ENCODE measurements at regions not wholly inside any gene's neighbourhood (a gene's known extent, or its start where the extent isn't known, plus 50 kb on each side); places are given as distances from the start of the nearest gene placed in this dataset.
"Not testable (repeated sequence)": the region's sequence is repeated elsewhere in the genome, so short reads cannot be mapped to it uniquely, and the experiment has no call there.

DNA sequence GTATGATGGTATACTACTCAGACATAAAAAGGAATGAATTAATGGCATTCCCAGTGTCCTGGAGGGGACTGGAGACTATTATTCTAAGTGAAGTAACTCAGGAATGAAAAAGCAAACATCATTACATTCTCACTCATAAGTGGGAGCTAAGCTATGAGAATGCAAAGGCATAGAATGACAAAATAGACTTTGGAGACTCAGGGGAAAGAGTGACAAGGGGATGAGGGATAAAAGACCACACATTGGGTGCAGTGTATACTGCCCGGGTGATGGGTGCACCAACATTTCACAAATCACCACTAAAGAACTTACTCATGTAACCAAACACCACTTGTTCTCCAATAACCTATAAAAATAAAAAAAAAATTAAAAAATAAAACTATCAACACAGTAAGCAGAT lies 587.3 kb upstream of the RGMB start:
- H3K27ac Mint-ChIP-seq = no peak overlapping the region
- H3K36me3 Mint-ChIP-seq (ENCODE audit: insufficient read depth) = no peaks in the 10 kb centered on the region
- no peaks in the 10 kb centered on the region for H3K4me1 Mint-ChIP-seq (ENCODE audit: low read depth in 2 of 2)
- DNase-seq (no peak), ATAC-seq (replicated peaks) (no peak)
- peaks cover 5 to 11% of the 10 kb centered on the region in 2 donors for H3K9me3 Mint-ChIP-seq
- H3K27me3 Mint-ChIP-seq = no peaks in the 10 kb centered on the region
- no peak overlapping the region for H3K4me3 Mint-ChIP-seq

DNA sequence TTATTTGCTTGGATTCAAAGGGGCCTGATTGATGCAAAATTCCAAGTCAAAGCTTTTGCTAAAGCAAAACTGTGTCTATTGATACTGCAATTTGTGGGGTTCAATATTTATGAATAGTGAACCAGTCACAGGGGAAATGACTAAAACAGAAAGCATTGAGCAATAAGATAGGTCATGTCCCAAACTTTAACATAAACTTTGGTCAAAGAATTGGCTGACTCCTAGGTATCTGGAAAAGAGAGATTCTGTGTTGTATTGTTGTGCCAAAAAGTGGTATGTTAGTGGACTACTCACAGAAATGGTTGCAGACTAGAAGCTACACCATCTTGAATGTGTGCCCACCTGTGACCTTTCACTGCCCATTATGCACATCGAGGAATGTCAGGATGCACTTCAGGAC lies 585.5 kb upstream of the RGMB start:
- ATAC-seq (replicated peaks) = no peak
- Mint-ChIP-seq H3K27me3 (no peaks in the 10 kb centered on the region), H3K4me3 (no peak overlapping the region), H3K36me3 (ENCODE audit: insufficient read depth) (no peaks in the 10 kb centered on the region), H3K27ac (no peak overlapping the region), H3K9me3 (peaks cover 3 to 13% of the 10 kb centered on the region in 2 donors), H3K4me1 (ENCODE audit: low read depth in 2 of 2) (no peaks in the 10 kb centered on the region)
- DNase-seq = no peak

GRCh38 chr5:98190344-98190743 lies 583.1 kb upstream of the RGMB start:
- H3K9me3 Mint-ChIP-seq; H3K4me1 Mint-ChIP-seq (ENCODE audit: low read depth in 2 of 2); H3K4me3 Mint-ChIP-seq; H3K36me3 Mint-ChIP-seq (ENCODE audit: insufficient read depth); H3K27ac Mint-ChIP-seq; ATAC-seq (replicated peaks); DNase-seq; H3K27me3 Mint-ChIP-seq: not testable (repeated sequence)

GRCh38 chr5:98193921-98194760 lies 579.3 kb upstream of the RGMB start:
- H3K27ac Mint-ChIP-seq = no peak overlapping the region
- no peak overlapping the region for H3K4me3 Mint-ChIP-seq
- H3K4me1 Mint-ChIP-seq (ENCODE audit: low read depth in 2 of 2) = no peaks in the 10 kb centered on the region
- ATAC-seq (replicated peaks) = no peak
- H3K36me3 Mint-ChIP-seq (ENCODE audit: insufficient read depth) = no peaks in the 10 kb centered on the region
- no peak for DNase-seq
- no peaks in the 10 kb centered on the region for H3K27me3 Mint-ChIP-seq
- H3K9me3 Mint-ChIP-seq = peaks cover 2 to 7% of the 10 kb centered on the region in 2 donors

DNA sequence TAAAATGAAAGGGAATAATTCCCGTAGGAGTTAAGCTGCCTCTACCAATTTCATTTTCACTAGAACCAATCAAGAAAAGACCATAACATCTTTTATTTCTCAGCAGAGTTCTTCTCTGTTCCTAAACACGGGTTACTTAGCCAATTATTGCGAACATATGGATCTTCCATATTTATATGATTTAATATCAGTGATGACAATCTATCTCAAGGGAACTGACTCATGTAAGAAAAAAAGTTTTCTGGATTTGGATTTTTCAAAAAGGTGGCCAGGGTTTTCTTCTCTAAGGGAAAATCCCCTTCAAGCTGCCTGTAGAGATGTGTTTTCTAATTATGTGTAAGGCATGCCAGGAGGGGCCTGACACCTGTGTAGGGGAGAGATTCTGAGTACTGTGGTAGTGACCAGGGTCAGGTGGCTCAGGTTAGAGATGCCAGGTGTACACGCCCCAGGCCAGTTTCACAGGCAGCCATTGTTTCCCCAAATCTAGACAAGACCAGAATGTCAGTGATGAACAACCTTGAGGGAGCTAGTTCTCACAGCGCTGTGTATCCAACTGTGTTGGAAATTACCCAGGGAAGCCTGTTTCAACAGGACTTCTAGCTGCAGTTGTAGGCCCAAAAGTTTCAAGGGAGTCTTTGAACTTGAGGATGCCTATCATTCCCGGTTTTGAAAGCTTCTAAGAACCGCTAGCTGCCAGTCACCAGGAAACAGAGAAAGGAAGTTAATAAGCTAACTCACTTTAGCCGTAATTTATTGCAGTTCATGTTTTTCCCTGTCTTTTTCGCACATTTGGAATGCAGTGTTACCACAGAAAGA lies 572.5 kb upstream of the RGMB start:
- ATAC-seq (replicated peaks) (no peak), DNase-seq (no peak)
- Mint-ChIP-seq H3K27me3 (no peaks in the 10 kb centered on the region), H3K4me3 (no peak overlapping the region), H3K27ac (no peak overlapping the region), H3K36me3 (ENCODE audit: insufficient read depth) (no peaks in the 10 kb centered on the region), H3K4me1 (ENCODE audit: low read depth in 2 of 2) (no peaks in the 10 kb centered on the region), H3K9me3 (peaks cover 0 to 4% of the 10 kb centered on the region in 2 donors)

- DNase-seq = no peak
- Mint-ChIP-seq H3K4me1 (ENCODE audit: low read depth in 2 of 2) (no peaks in the 10 kb centered on the region), H3K27me3 (no peaks in the 10 kb centered on the region), H3K9me3 (peaks cover 4 to 5% of the 10 kb centered on the region in 2 donors), H3K36me3 (ENCODE audit: insufficient read depth) (no peaks in the 10 kb centered on the region), H3K27ac (no peak overlapping the region), H3K4me3 (no peak overlapping the region)
- no peak for ATAC-seq (replicated peaks)
These were observed 568.7 kb upstream of the RGMB start for GRCh38 chr5:98204798-98205197.

DNA sequence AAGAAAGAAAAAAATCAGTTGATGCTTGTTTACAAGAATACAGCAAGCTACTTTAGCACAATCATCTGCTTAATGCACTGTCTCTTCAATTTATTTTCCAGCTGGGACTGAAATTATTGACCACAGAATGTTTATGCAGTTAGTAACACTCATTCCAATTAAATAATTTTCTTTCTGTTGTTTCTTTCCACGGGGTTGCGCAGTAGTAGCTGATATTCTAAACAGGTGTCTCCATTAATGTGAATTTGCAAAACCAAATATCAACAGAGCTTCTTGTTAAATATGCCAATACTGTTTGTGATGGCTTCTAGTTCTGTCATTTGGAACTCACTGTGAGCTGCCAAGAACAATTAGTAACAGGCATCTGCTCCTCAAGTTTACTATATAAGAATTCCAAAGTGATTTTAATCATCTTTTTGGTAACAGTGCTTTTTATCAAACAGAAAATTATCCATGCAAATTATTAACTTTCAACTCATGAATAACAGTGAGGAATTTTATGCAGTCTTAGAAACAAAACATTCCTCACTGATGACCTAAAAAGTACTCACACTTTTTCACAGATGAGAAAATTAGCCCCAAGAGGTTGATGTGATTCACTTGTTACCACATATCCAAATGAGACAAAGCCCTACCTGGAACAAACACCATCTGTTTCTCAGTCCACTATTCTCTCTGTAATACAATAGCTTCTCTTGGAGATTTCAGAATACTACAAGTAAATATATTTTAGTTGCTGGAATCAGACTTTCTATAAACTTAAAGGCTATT lies 567.6 kb upstream of the RGMB start:
- H3K4me3 Mint-ChIP-seq = no peak overlapping the region
- no peak for DNase-seq
- no peaks in the 10 kb centered on the region for H3K36me3 Mint-ChIP-seq (ENCODE audit: insufficient read depth)
- peaks cover 4 to 5% of the 10 kb centered on the region in 2 donors for H3K9me3 Mint-ChIP-seq
- ATAC-seq (replicated peaks) = no peak
- H3K27me3 Mint-ChIP-seq = no peaks in the 10 kb centered on the region
- no peaks in the 10 kb centered on the region for H3K4me1 Mint-ChIP-seq (ENCODE audit: low read depth in 2 of 2)
- no peak overlapping the region for H3K27ac Mint-ChIP-seq

DNA sequence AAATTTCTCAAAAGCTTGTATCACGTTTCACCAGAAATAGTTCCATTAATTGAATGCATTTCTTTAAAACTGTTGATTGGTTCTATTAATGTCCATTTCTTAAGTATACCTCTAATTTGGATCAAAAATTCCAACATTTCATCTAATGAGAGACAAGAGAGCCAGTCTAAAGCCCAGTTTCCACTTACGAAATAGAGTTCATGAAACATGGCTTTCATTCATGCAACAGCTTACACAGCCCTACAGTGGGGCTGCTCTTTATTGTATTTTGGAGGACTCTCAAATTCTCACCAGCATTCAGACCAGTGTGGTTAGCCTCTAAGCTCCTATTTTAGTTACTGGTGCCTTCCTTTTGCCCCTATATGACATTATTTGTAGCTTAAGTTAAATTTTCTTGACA lies 566.9 kb upstream of the RGMB start:
- Mint-ChIP-seq H3K36me3 (ENCODE audit: insufficient read depth) (no peaks in the 10 kb centered on the region), H3K4me3 (no peak overlapping the region), H3K27me3 (no peaks in the 10 kb centered on the region), H3K9me3 (peaks cover 4 to 5% of the 10 kb centered on the region in 2 donors), H3K27ac (no peak overlapping the region), H3K4me1 (ENCODE audit: low read depth in 2 of 2) (no peaks in the 10 kb centered on the region)
- ATAC-seq (replicated peaks) = no peak
- DNase-seq = no peak

DNA sequence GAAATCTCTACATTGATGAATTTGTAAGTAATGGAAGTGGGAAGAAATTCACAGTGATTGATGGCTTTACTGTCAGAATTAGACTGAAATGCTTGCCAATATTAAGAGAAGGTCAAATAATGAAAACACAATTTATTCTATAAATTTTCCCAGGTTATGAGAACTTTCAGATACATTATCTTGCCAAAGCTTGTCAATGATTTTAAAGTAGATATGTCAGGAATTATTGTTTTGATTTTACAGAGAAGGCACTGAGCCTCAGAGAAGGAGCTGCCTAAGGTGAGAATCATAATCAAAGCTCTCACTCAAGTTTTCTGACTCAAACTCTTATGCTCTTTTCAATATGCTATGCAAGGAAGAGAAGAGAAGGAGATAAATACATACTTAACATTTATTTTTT lies 564.0 kb upstream of the RGMB start:
- no peak for ATAC-seq (replicated peaks)
- Mint-ChIP-seq H3K27me3 (no peaks in the 10 kb centered on the region), H3K9me3 (peaks cover 2 to 5% of the 10 kb centered on the region in 2 donors), H3K27ac (no peak overlapping the region), H3K4me3 (no peak overlapping the region), H3K36me3 (ENCODE audit: insufficient read depth) (no peaks in the 10 kb centered on the region), H3K4me1 (ENCODE audit: low read depth in 2 of 2) (no peaks in the 10 kb centered on the region)
- no peak for DNase-seq

- H3K36me3 Mint-ChIP-seq (ENCODE audit: insufficient read depth) = no peaks in the 10 kb centered on the region
- ATAC-seq (replicated peaks) = no peak
- no peak overlapping the region for H3K27ac Mint-ChIP-seq
- no peak for DNase-seq
- H3K27me3 Mint-ChIP-seq = no peaks in the 10 kb centered on the region
- no peak overlapping the region for H3K4me3 Mint-ChIP-seq
- peaks cover 0 to 4% of the 10 kb centered on the region in 2 donors for H3K9me3 Mint-ChIP-seq
- H3K4me1 Mint-ChIP-seq (ENCODE audit: low read depth in 2 of 2) = no peaks in the 10 kb centered on the region
These were observed 559.0 kb upstream of the RGMB start for GRCh38 chr5:98214240-98215051.

DNA sequence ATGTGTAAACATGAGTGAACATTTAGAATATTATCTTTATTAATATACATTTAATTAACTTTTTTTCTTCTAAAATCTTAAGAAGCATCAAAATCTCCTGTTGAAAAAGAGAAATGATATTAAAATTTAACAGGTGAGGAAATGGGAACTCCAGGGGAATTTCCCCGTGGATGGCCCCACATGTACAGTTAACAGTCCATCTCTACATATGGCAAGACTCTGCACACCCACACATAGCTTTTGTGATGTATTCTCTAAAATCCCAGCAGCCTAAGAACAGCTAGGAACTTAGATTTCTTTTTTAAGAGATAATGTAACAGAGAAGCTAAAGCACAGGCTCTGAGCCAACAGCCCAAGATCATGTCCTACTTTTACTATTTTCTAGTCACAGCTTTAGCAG lies 556.3 kb upstream of the RGMB start:
- DNase-seq (no peak), ATAC-seq (replicated peaks) (no peak)
- Mint-ChIP-seq H3K4me1 (ENCODE audit: low read depth in 2 of 2) (no peaks in the 10 kb centered on the region), H3K4me3 (no peak overlapping the region), H3K36me3 (ENCODE audit: insufficient read depth) (no peaks in the 10 kb centered on the region), H3K27me3 (no peaks in the 10 kb centered on the region), H3K9me3 (peaks cover 0 to 2% of the 10 kb centered on the region in 2 donors), H3K27ac (no peak overlapping the region)

GRCh38 chr5:98218838-98219237 lies 554.6 kb upstream of the RGMB start:
- H3K4me1 Mint-ChIP-seq (ENCODE audit: low read depth in 2 of 2) = no peaks in the 10 kb centered on the region
- peaks cover 0 to 6% of the 10 kb centered on the region in 2 donors for H3K9me3 Mint-ChIP-seq
- DNase-seq (no peak), ATAC-seq (replicated peaks) (no peak)
- H3K36me3 Mint-ChIP-seq (ENCODE audit: insufficient read depth) = no peaks in the 10 kb centered on the region
- no peak overlapping the region for H3K27ac Mint-ChIP-seq
- no peaks in the 10 kb centered on the region for H3K27me3 Mint-ChIP-seq
- H3K4me3 Mint-ChIP-seq = no peak overlapping the region

DNA sequence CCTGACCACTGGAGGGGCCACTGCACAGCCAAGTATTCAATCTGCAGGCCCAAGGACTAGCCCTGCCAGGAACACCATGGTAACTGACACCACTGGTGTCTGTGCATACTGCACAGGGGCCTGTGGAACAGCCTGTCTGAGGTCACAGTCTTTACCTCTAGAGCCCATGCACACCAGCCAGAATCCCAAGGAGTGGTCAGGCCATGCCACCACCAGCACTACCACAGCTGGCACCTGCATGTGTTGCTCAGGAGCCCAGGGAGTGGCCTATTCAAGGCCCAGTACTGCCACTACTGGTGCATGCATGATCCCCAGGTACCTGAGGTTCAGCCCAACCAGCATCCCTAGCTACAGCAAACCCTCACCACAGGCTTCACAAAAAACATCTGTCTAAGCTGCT lies 546.0 kb upstream of the RGMB start:
- no peak overlapping the region for H3K4me3 Mint-ChIP-seq
- ATAC-seq (replicated peaks) (no peak), DNase-seq (no peak)
- no peaks in the 10 kb centered on the region for H3K4me1 Mint-ChIP-seq (ENCODE audit: low read depth in 2 of 2)
- H3K9me3 Mint-ChIP-seq = peaks cover 5 to 11% of the 10 kb centered on the region in 2 donors
- H3K27ac Mint-ChIP-seq = no peak overlapping the region
- H3K27me3 Mint-ChIP-seq = no peaks in the 10 kb centered on the region
- no peaks in the 10 kb centered on the region for H3K36me3 Mint-ChIP-seq (ENCODE audit: insufficient read depth)

All from effector memory CD8-positive, alpha-beta T cell (primary cell).